Left ventricle myocardium inferior (tissue), 1 donor: ENCODE measurements at regions not wholly inside any gene's neighbourhood (a gene's known extent, or its start where the extent isn't known, plus 50 kb on each side); places are given as distances from the start of the nearest gene placed in this dataset.

Experiments used
- DNase-seq: peaks from one replicate; pipeline ENCODE4 v3.0.0-alpha.2; 2020
- H3K27ac ChIP-seq: fragments of 200-600 bp; replicated peaks from 2 replicates; pipeline ENCODE4 v1.8.0; 2021
- H3K27me3 ChIP-seq: fragments of 200-600 bp; 2 replicates; pipeline ENCODE4 v1.8.0; 2021; ENCODE audit warnings: low read depth
- H3K36me3 ChIP-seq: fragments of 200-600 bp; 2 replicates; pipeline ENCODE4 v1.8.0; 2021
- H3K4me1 ChIP-seq: fragments of 200-600 bp; 2 replicates; pipeline ENCODE4 v1.8.0; 2021
- H3K4me3 ChIP-seq: fragments of 200-600 bp; 2 replicates; pipeline ENCODE4 v1.8.0; 2021; ENCODE audit warnings: mild to moderate bottlenecking, moderate library complexity
- H3K9me3 ChIP-seq: fragments of 200-600 bp; replicated peaks from 2 replicates; pipeline ENCODE4 v1.8.0; 2021
- CTCF ChIP-seq: fragments of 200-600 bp; IDR thresholded peaks from 2 replicates; pipeline ENCODE4 v1.8.0; 2021; ENCODE audit warnings: antibody characterized with exemption, mild to moderate bottlenecking, borderline replicate concordance
- intact Hi-C: fragments of 100-400 bp; cut with micrococcal nuclease; formaldehyde crosslinking; loops from one replicate; pipeline ENCODE4 v1.11.0; 2022
- donor health status: DM: no; HTN: yes; CAD: no; lungs with severe emphysema.

- H3K4me3 ChIP-seq, result no peak overlapping the region
- H3K4me1 ChIP-seq, result no peaks in the 10 kb centered on the region
- peaks cover 9% of the 10 kb centered on the region for H3K9me3 ChIP-seq
- DNase-seq, result no peak
- intact Hi-C loops, result no loop called here
- no peaks in the 10 kb centered on the region for H3K36me3 ChIP-seq
- no peak for TF ChIP-seq CTCF
- no peak overlapping the region for H3K27ac ChIP-seq
- H3K27me3 ChIP-seq, result no peaks in the 10 kb centered on the region
These were observed 587.0 kb upstream of the SLITRK5 start for GRCh38 chr13:87084192-87084591.

- H3K9me3 ChIP-seq, result no peaks in the 10 kb centered on the region
- DNase-seq, result no peak
- H3K4me1 ChIP-seq, result no peaks in the 10 kb centered on the region
- H3K27me3 ChIP-seq, result peaks cover 7% of the 10 kb centered on the region
- intact Hi-C loops, result no loop called here
- no peak overlapping the region for H3K4me3 ChIP-seq
- no peak overlapping the region for H3K27ac ChIP-seq
- TF ChIP-seq CTCF, result no peak
- no peaks in the 10 kb centered on the region for H3K36me3 ChIP-seq
These were observed 583.4 kb upstream of the SLITRK5 start for GRCh38 chr13:87087741-87088140.

DNA sequence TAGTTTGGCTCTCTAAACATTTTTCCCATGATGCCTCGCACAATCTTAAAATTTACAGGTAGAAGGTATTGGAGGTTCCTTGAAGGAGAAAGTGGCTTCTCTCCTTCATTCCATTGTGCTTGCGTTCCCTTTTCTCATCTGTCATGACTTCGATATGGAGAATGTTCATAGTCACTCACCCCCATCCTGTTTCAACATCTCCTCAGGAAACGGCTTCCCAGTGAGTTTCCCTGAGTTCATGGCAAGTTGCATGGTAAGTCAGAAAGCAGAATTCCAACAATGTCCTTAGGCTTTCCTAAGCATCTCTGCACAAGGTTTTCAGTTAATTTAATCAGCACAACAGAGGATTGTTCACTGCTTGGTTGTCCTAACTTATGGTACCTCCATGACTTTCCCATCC lies 581.8 kb upstream of the SLITRK5 start:
- H3K27me3 ChIP-seq, result peaks cover 7% of the 10 kb centered on the region
- DNase-seq, result no peak
- H3K4me1 ChIP-seq, result no peaks in the 10 kb centered on the region
- H3K4me3 ChIP-seq, result no peak overlapping the region
- intact Hi-C loops, result no loop called here
- no peak for TF ChIP-seq CTCF
- no peaks in the 10 kb centered on the region for H3K9me3 ChIP-seq
- no peak overlapping the region for H3K27ac ChIP-seq
- no peaks in the 10 kb centered on the region for H3K36me3 ChIP-seq

- no peak for DNase-seq
- TF ChIP-seq CTCF, result no peak
- Histone ChIP-seq H3K9me3 (no peaks in the 10 kb centered on the region), H3K4me3 (no peak overlapping the region), H3K36me3 (no peaks in the 10 kb centered on the region), H3K4me1 (no peaks in the 10 kb centered on the region), H3K27me3 (peaks cover 7% of the 10 kb centered on the region), H3K27ac (no peak overlapping the region)
- intact Hi-C loops, result no loop called here
These were observed 577.8 kb upstream of the SLITRK5 start for GRCh38 chr13:87093399-87093798.

- Histone ChIP-seq H3K27ac (no peak overlapping the region), H3K36me3 (no peaks in the 10 kb centered on the region), H3K4me3 (no peak overlapping the region), H3K27me3 (peaks cover 7% of the 10 kb centered on the region), H3K9me3 (no peaks in the 10 kb centered on the region), H3K4me1 (no peaks in the 10 kb centered on the region)
- intact Hi-C loops, result no loop called here
- no peak for DNase-seq
- no peak for TF ChIP-seq CTCF
These were observed 576.5 kb upstream of the SLITRK5 start for GRCh38 chr13:87094646-87095045.

DNA sequence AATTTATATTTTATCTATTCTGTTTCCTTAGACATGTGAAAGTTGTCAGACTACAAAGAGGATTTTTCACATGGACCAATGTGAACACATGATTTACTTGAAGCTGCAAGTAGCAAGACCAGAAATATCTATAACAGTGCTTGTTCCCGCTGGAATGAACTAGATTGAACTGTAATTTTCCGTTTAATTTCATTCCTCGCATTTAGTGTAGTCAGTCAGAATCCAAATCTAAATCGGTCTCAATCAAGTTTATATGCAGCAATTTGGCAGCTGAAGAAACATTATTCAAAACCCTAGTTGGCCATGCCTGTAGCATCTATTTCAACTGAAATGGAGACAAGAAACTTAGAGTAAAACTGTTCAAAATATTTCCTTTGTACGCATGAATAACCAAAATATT lies 570.7 kb upstream of the SLITRK5 start:
- Histone ChIP-seq H3K27me3 (no peaks in the 10 kb centered on the region), H3K9me3 (no peaks in the 10 kb centered on the region), H3K4me3 (no peak overlapping the region), H3K36me3 (no peaks in the 10 kb centered on the region), H3K4me1 (no peaks in the 10 kb centered on the region), H3K27ac (no peak overlapping the region)
- intact Hi-C loops, result no loop called here
- no peak for TF ChIP-seq CTCF
- DNase-seq, result no peak
